GM21619 (cell line): ENCODE measurements at regions not wholly inside any gene's neighbourhood (a gene's known extent, or its start where the extent isn't known, plus 50 kb on each side); places are given as distances from the start of the nearest gene placed in this dataset.

ENCODE experiments used
- ATAC-seq: cut with Tn5 transposase; IDR thresholded peaks from one replicate; pipeline ENCODE4 v1.9.1; 2021; ENCODE audit not compliant: unreplicated experiment

GRCh38 chr5:5967944-5968343 lies 410.4 kb downstream of the MED10 start:
- no peak for ATAC-seq

DNA sequence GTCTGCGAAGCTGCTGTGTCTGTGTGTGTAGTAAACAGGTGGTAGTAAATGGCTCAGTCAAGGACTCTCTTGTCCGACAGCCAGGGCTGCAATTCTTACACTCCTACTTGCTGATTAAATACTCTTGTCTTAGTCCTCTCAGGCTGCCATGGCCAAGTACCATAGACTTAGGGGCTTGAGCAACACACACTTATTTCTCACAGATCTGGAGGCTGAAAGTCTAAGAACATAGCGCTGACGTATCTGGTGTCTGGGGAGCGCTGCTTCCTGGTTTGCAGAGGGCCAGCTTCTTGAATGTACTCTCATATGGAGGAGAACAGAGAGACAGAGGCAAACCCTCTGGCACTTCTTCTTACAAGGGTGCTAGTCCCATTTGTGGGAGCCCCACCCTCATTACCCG lies 411.0 kb downstream of the MED10 start:
- ATAC-seq, result no peak

GRCh38 chr5:5965132-5965531 lies 413.2 kb downstream of the MED10 start:
- ATAC-seq, result no peak

DNA sequence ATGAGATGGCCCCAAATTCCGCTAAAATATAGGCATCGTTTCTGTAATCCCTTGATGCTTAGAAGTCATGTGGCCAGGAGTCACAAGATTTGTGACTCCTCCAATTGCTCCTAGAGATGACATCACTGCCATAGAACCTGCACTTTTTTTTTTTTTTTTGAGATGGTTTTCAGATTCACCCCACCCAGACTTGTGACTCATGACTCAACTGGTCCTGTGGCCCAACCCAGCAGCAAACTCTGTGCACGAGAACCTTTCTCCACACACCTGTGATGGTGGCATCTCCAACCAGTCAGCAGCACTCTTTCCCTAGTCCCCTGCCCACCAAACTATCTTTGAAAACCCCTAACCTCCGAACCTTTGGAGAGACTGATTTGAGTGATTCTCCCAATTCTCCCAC lies 414.0 kb downstream of the MED10 start:
- ATAC-seq, result no peak

- ATAC-seq, result no peak
Observed at GRCh38 chr5:5957737-5958136, 420.6 kb downstream of the MED10 start.

GRCh38 chr5:5954275-5954598 lies 424.1 kb downstream of the MED10 start:
- ATAC-seq, result no peak

DNA sequence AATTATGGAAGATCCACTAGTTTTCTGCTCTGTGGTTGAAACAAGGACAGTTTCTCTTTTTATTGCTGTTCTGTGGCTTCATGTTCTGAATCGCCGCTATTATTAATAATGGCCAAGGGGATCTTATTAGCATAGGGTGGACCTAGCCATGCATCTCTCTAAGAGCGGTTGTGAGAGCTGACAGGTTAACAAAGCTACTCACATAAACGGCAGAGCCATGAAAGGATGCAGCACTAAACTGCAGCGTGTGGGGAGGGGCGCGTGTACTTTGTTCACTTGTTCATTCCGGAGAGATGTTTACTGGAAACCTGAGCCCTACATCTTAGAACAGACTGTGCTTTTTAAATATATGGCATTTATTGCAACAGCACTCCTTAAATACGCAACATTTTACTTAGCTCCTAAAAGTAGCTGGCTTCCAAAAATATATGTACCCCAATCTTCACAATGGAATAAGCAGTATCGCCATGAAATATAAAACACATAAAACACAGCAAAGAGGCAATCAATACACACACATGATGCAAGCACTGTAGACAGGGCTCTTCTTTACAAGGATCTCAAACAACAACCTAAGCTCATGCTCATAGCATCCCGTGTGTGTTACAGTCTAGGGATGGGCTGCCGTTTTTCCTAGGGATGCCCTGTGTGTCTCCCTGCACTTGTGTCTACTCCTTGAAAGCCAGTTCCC lies 424.6 kb downstream of the MED10 start:
- ATAC-seq, result no peak

DNA sequence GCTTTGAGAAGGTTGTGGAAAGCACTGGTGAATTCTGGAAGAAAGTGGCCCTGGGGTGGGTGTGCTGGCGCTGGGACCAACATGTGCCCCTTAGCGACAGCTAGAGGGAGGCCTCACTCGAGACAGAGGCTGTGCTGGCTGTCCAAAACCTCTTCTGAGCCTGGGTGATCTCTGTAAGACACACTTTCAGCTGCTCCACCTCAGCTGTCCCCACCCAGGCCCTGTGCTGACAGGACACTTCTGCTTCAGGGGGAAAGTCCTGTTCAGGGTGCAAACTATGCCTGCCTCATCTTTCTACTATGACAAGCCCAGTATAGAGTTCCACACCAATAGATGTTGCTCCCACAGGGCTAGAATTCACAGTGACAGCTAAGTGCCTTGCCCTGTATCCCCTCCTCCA lies 426.4 kb downstream of the MED10 start:
- ATAC-seq, result no peak

DNA sequence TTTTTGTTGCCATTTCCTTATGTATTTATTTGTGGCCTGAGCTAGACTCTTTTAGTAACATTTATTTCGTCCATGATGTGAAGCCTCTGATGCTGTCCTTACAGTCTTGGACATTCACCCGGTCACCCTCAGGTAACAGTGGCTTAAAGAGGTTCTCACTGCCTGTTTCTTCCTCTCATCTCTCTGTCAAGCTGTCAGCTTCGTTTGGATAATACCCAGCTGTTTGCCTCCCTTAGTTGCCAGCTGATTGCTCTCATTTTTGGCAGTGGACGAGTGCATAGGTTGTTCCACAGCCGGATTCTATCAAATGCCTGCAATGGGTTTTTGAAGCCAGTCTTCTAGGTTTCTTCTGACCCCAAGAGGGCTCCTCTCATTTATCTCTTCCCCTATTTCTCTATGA lies 427.7 kb downstream of the MED10 start:
- ATAC-seq, result no peak

DNA sequence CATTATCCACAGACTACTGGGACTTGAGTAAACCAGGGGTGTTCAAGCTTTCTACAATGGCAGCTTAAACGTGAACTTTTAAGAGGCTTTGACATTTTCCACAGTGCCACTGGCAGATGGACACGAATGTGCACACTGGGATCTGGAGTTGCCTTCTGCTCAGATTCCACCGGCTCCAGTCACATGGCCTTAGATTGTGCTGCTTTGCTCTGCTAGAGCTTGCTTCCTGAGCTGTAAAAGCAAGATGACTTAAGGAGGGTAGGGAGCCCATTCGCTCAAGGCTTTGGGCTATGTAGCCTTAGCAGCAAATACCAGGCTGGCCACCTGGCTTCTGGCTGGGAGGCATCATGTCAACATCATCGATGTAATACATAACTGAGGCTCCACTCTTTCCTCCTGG lies 436.9 kb downstream of the MED10 start:
- no peak for ATAC-seq

DNA sequence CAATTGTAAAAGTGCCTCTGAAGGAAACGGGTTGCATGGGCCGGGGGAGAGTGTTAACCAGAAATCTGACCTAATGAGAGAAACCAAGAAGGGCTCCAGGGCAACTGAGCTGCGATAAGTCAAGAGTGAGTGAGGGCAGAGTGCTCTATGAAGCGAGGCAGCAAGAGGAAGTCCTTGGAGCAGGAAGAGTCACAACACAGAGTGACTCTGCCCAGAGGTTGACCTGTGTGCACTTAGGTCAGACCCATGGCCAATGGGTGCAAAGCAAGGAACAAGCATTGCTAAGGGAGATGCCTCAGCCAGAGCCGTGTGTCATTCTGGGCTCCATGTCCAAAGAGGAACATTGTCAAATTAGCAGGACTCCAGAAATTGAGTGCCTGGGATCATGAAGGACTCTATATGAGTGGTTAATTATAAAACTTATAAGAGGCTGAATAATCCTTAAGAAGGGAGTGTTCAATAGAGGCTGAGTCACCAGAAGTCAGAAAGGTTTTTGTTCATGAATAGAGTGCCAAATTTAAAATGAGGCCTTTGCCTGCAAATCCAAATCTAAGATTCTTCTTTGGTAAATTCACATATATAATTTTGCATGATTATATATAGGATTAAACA lies 438.5 kb downstream of the MED10 start:
- ATAC-seq, result no peak

GRCh38 chr5:5933651-5934050 lies 444.7 kb downstream of the MED10 start:
- ATAC-seq, result no peak

GRCh38 chr5:5932824-5933223 lies 445.5 kb downstream of the MED10 start:
- no peak for ATAC-seq

GRCh38 chr5:5930561-5930960 lies 447.8 kb downstream of the MED10 start:
- no peak for ATAC-seq

GRCh38 chr5:5929291-5930020 lies 448.9 kb downstream of the MED10 start:
- no peak for ATAC-seq

GRCh38 chr5:5925191-5925590 lies 453.2 kb downstream of the MED10 start:
- no peak for ATAC-seq

DNA sequence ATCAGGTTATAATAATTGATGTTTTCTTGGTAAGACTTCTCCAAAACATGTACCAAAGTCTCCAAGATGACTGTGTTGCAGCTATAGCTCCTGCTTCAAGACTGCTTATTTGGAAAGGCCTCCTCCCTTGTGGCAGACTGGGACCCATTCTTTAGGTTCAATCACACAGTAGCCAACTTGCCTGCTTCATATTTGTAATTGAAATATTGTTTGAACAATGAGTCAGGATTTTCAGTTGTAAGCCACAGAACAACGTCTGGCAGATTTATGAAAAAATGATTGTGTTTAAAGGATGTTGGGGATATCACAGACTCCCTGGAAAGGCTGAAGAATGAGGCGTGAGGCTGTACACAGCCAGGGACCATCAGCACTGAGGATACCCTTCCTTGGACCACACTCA lies 458.9 kb downstream of the MED10 start:
- no peak for ATAC-seq

DNA sequence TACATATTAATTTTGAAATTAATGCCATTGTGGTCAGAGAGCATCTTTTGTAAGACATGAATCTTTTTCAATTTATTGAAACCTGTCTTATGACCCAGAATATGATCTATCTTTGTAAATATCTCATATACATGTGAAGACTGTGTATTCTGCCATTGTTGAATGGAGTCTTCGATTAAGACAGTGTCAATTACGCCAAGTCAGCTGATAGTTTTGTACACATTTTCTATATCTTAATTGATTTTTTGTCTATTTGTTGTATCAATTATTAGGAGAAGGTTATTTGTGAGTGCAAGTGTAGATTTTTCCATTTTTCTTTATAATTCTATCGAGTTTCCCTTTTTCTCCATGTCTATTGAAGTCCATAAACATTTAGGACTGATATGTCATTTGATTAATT lies 471.6 kb downstream of the MED10 start:
- no peak for ATAC-seq

- ATAC-seq, result no peak
Observed at GRCh38 chr5:5905186-5905585, 473.2 kb downstream of the MED10 start.

DNA sequence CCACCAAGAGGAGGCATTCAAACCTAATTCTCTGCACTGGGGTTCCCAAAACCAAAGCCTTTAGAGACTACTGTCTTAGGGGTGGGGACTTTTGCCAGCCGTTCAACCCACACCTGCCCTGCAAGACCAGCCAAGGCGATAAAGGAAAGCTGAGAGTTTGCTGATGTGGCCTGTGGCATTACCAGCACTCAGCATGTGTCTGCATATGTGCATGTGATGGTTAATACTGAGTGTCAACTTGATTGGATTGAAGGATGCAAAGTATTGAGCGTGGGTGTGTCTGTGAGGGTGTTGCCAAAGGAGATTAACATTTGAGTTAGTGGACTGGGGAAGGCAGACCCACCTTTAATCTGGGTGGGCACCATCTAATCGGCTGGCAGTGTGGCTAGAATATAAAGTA lies 474.2 kb downstream of the MED10 start:
- no peak for ATAC-seq

GRCh38 chr5:5902678-5903646 lies 475.4 kb downstream of the MED10 start:
- ATAC-seq, result no peak
